ENCODE measurements at regions not wholly inside any gene's neighbourhood (a gene's known extent, or its start where the extent isn't known, plus 50 kb on each side); places are given as distances from the start of the nearest gene placed in this dataset.
A peak's percentile ranks its signal among the peaks of the same experiment; 100 is the strongest.

GRCh38 chr2:16308816-16309215 lies 356.8 kb downstream of the CYRIA start:
- Mint-ChIP-seq H3K4me1 (no peaks in the 10 kb centered on the region), H3K36me3 (no peaks in the 10 kb centered on the region), H3K4me3 (no peak overlapping the region), H3K27me3 (peaks cover 0 to 13% (median 13%) of the 10 kb centered on the region in 3 donors), H3K9me3 (peaks cover 0 to 7% (median 0%) of the 10 kb centered on the region in 7 donors), H3K27ac (no peak overlapping the region)
- ATAC-seq (ENCODE audit: low read depth in 2 of 2) (no peak), DNase-seq (no peak)

GRCh38 chr2:16304876-16305590 lies 360.6 kb downstream of the CYRIA start:
- Mint-ChIP-seq H3K9me3 (peaks cover 0 to 9% (median 1%) of the 10 kb centered on the region in 7 donors), H3K4me3 (no peak overlapping the region), H3K27ac (no peak overlapping the region), H3K27me3 (peaks cover 3 to 20% (median 18%) of the 10 kb centered on the region in 3 donors), H3K4me1 (peaks cover 6 to 9% (median 9%) of the 10 kb centered on the region in 3 donors), H3K36me3 (peaks cover 0 to 7% of the 10 kb centered on the region in 2 donors)
- ATAC-seq (ENCODE audit: low read depth in 2 of 2) (no peak), DNase-seq (no peak)

- Mint-ChIP-seq H3K4me1 (peaks cover 6 to 9% (median 9%) of the 10 kb centered on the region in 3 donors), H3K4me3 (no peak overlapping the region), H3K36me3 (peaks cover 0 to 7% of the 10 kb centered on the region in 2 donors), H3K27me3 (peaks cover 3 to 20% (median 18%) of the 10 kb centered on the region in 3 donors), H3K27ac (no peak overlapping the region), H3K9me3 (peaks cover 0 to 9% (median 1%) of the 10 kb centered on the region in 7 donors)
- DNase-seq (no peak), ATAC-seq (ENCODE audit: low read depth in 2 of 2) (no peak)
These were observed 361.9 kb downstream of the CYRIA start for GRCh38 chr2:16303761-16304160.

GRCh38 chr2:16303273-16303577 lies 362.4 kb downstream of the CYRIA start:
- Mint-ChIP-seq H3K9me3 (peaks cover 0 to 9% (median 1%) of the 10 kb centered on the region in 7 donors), H3K27me3 (peaks cover 5 to 20% (median 18%) of the 10 kb centered on the region in 3 donors), H3K4me1 (peaks cover 6 to 9% (median 9%) of the 10 kb centered on the region in 3 donors), H3K36me3 (peaks cover 0 to 7% of the 10 kb centered on the region in 2 donors), H3K27ac (peak overlapping the region in 1 of 6 donors; percentile 10), H3K4me3 (peak overlapping the region in 5 of 8 donors; percentile 13 to 62 (median 26))
- no peak for DNase-seq
- ATAC-seq (ENCODE audit: low read depth in 2 of 2): no peak

- DNase-seq (no peak), ATAC-seq (ENCODE audit: low read depth in 2 of 2) (no peak)
- no peak overlapping the region for H3K27ac Mint-ChIP-seq
- H3K36me3 Mint-ChIP-seq: peaks cover 0 to 7% of the 10 kb centered on the region in 2 donors
- H3K4me1 Mint-ChIP-seq: peaks cover 6 to 9% (median 9%) of the 10 kb centered on the region in 3 donors
- peaks cover 8 to 20% (median 18%) of the 10 kb centered on the region in 3 donors for H3K27me3 Mint-ChIP-seq
- H3K4me3 Mint-ChIP-seq: peak overlapping the region in 3 of 8 donors; percentile 13 to 26 (median 19)
- peaks cover 0 to 9% (median 1%) of the 10 kb centered on the region in 7 donors for H3K9me3 Mint-ChIP-seq
These were observed 362.3 kb downstream of the MYCN start for GRCh38 chr2:16302431-16303272.

GRCh38 chr2:16301961-16302360 lies 361.6 kb downstream of the MYCN start:
- H3K27me3 Mint-ChIP-seq: peaks cover 8 to 20% (median 18%) of the 10 kb centered on the region in 3 donors

GRCh38 chr2:16298866-16299265 lies 358.5 kb downstream of the MYCN start:
- H3K9me3 Mint-ChIP-seq: peaks cover 0 to 11% (median 0%) of the 10 kb centered on the region in 7 donors
- H3K4me1 Mint-ChIP-seq: peaks cover 6 to 9% (median 9%) of the 10 kb centered on the region in 3 donors
- ATAC-seq (ENCODE audit: low read depth in 2 of 2) (no peak), DNase-seq (no peak)
- H3K27ac Mint-ChIP-seq: no peak overlapping the region
- H3K4me3 Mint-ChIP-seq: no peak overlapping the region
- peaks cover 0 to 7% of the 10 kb centered on the region in 2 donors for H3K36me3 Mint-ChIP-seq
- H3K27me3 Mint-ChIP-seq: peaks cover 5 to 14% (median 8%) of the 10 kb centered on the region in 3 donors

More at GRCh38 chr2:16301961-16302360, 361.6 kb downstream of the MYCN start:
- peaks cover 0 to 9% (median 0%) of the 10 kb centered on the region in 7 donors for H3K9me3 Mint-ChIP-seq
- H3K27ac Mint-ChIP-seq: no peak overlapping the region
- H3K4me1 Mint-ChIP-seq: peaks cover 6 to 9% (median 9%) of the 10 kb centered on the region in 3 donors
- H3K4me3 Mint-ChIP-seq: no peak overlapping the region
- peaks cover 0 to 7% of the 10 kb centered on the region in 2 donors for H3K36me3 Mint-ChIP-seq
- DNase-seq (no peak), ATAC-seq (ENCODE audit: low read depth in 2 of 2) (no peak)

- Mint-ChIP-seq H3K4me3 (no peak overlapping the region), H3K9me3 (peaks cover 0 to 11% (median 0%) of the 10 kb centered on the region in 7 donors)
These were observed 356.2 kb downstream of the MYCN start for GRCh38 chr2:16296331-16297250.

GRCh38 chr2:16296038-16296290 lies 355.6 kb downstream of the MYCN start:
- Mint-ChIP-seq H3K4me3 (no peak overlapping the region), H3K27ac (no peak overlapping the region), H3K36me3 (peaks cover 0 to 7% of the 10 kb centered on the region in 2 donors), H3K4me1 (no peaks in the 10 kb centered on the region), H3K27me3 (peaks cover 0 to 7% (median 4%) of the 10 kb centered on the region in 3 donors), H3K9me3 (peaks cover 0 to 11% (median 0%) of the 10 kb centered on the region in 7 donors)
- DNase-seq (no peak), ATAC-seq (ENCODE audit: low read depth in 2 of 2) (no peak)

More at GRCh38 chr2:16296331-16297250, 356.2 kb downstream of the MYCN start:
- ATAC-seq (ENCODE audit: low read depth in 2 of 2): no peak
- Mint-ChIP-seq H3K36me3 (peaks cover 0 to 7% of the 10 kb centered on the region in 2 donors), H3K27ac (no peak overlapping the region), H3K27me3 (peaks cover 0 to 7% (median 4%) of the 10 kb centered on the region in 3 donors), H3K4me1 (no peaks in the 10 kb centered on the region)
- no peak for DNase-seq

GRCh38 chr2:16294791-16295190 lies 354.4 kb downstream of the MYCN start:
- Mint-ChIP-seq H3K27me3 (peaks cover 0 to 7% (median 4%) of the 10 kb centered on the region in 3 donors), H3K27ac (peak overlapping the region in 1 of 6 donors; percentile 0), H3K4me3 (no peak overlapping the region), H3K36me3 (no peaks in the 10 kb centered on the region), H3K9me3 (peaks cover 0 to 5% (median 0%) of the 10 kb centered on the region in 7 donors), H3K4me1 (no peaks in the 10 kb centered on the region)
- no peak for DNase-seq
- no peak for ATAC-seq (ENCODE audit: low read depth in 2 of 2)

- Mint-ChIP-seq H3K4me1 (no peaks in the 10 kb centered on the region), H3K36me3 (no peaks in the 10 kb centered on the region), H3K27me3 (peaks cover 0 to 7% (median 4%) of the 10 kb centered on the region in 3 donors), H3K4me3 (no peak overlapping the region), H3K27ac (no peak overlapping the region), H3K9me3 (peaks cover 0 to 5% (median 0%) of the 10 kb centered on the region in 7 donors)
- no peak for DNase-seq
- ATAC-seq (ENCODE audit: low read depth in 2 of 2): no peak
These were observed 353.5 kb downstream of the MYCN start for GRCh38 chr2:16293871-16294270.

- Mint-ChIP-seq H3K27me3 (peaks cover 0 to 7% (median 4%) of the 10 kb centered on the region in 3 donors), H3K4me1 (no peaks in the 10 kb centered on the region), H3K4me3 (no peak overlapping the region), H3K27ac (no peak overlapping the region), H3K36me3 (no peaks in the 10 kb centered on the region), H3K9me3 (peaks cover 0 to 5% (median 0%) of the 10 kb centered on the region in 7 donors)
- no peak for ATAC-seq (ENCODE audit: low read depth in 2 of 2)
- no peak for DNase-seq
These were observed 353.0 kb downstream of the MYCN start for GRCh38 chr2:16293398-16293797.
